ENCODE measurements at regions not wholly inside any gene's neighbourhood (a gene's known extent, or its start where the extent isn't known, plus 50 kb on each side); places are given as distances from the start of the nearest gene placed in this dataset.

GRCh38 chr5:103927739-103928138 is 365.1 kb upstream of the NUDT12 start:
- no peak for TF ChIP-seq CTCF (IDR thresholded peaks at IDR 0.05; ENCODE audit: extremely low read depth in 1 of 2, insufficient read depth in 1 of 2, low read depth in 1 of 2, low read length in 2 of 2)
- no peak for TF ChIP-seq POLR2AphosphoS5 (IDR thresholded peaks at IDR 0.05; ENCODE audit: insufficient read depth, low read depth, low read length)
- TF ChIP-seq MYC (IDR thresholded peaks at IDR 0.05; ENCODE audit: low read depth, low read length), result no peak
- no peak for TF ChIP-seq POLR2A (IDR thresholded peaks at IDR 0.05; ENCODE audit: low read depth, low read length)

Data from endothelial cell of umbilical vein (primary cell).